H9 (cell line): ENCODE measurements at regions not wholly inside any gene's neighbourhood (a gene's known extent, or its start where the extent isn't known, plus 50 kb on each side); places are given as distances from the start of the nearest gene placed in this dataset.

Experiments
- DNase-seq: peaks from one replicate; pipeline ENCODE4 v3.0.0-alpha.2; 2017
- H2AFZ ChIP-seq: one replicate; pipeline ENCODE4 v1.6.1; 2013; ENCODE audit warnings: mild to moderate bottlenecking, low read length, control low read depth, moderate library complexity
- H2AK5ac ChIP-seq: 2 replicates; pipeline ENCODE4 v1.6.1; 2013; ENCODE audit warnings: low read length, control low read depth, mixed read lengths; ENCODE audit not compliant: insufficient read length
- H2BK120ac ChIP-seq: one replicate; pipeline ENCODE4 v1.6.1; 2013; ENCODE audit warnings: low read depth, mild to moderate bottlenecking, low read length, control low read depth, inconsistent platforms; ENCODE audit not compliant: poor library complexity, severe bottlenecking
- H2BK12ac ChIP-seq: 2 replicates; pipeline ENCODE4 v1.6.1; 2013; ENCODE audit warnings: low read length, control low read depth, mixed read lengths, low read depth; ENCODE audit not compliant: insufficient read length
- H2BK15ac ChIP-seq: 2 replicates; pipeline ENCODE4 v1.6.1; 2013; ENCODE audit warnings: low read depth, low read length, control low read depth
- H2BK20ac ChIP-seq: one replicate; pipeline ENCODE4 v1.6.1; 2013; ENCODE audit warnings: low read depth, mild to moderate bottlenecking, low read length, control low read depth, inconsistent platforms; ENCODE audit not compliant: poor library complexity, severe bottlenecking
- H2BK5ac ChIP-seq: 2 replicates; pipeline ENCODE4 v1.6.1; 2013; ENCODE audit warnings: low read length, control low read depth, mixed read lengths; ENCODE audit not compliant: insufficient read length
- H3K14ac ChIP-seq: 2 replicates; pipeline ENCODE4 v1.6.1; 2013; ENCODE audit warnings: low read length, control low read depth; ENCODE audit not compliant: insufficient read depth
- H3K18ac ChIP-seq: 2 replicates; pipeline ENCODE4 v1.6.1; 2013; ENCODE audit warnings: low read depth, mild to moderate bottlenecking, mixed read lengths, low read length, control low read depth; ENCODE audit not compliant: insufficient read length
- H3K23ac ChIP-seq: 2 replicates; pipeline ENCODE4 v1.6.1; 2013; ENCODE audit warnings: low read length, control low read depth, mixed read lengths, low read depth; ENCODE audit not compliant: insufficient read length
- H3K23me2 ChIP-seq: 2 replicates; pipeline ENCODE4 v1.6.1; 2013; ENCODE audit warnings: low read depth, mild to moderate bottlenecking, mixed read lengths, low read length, control low read depth; ENCODE audit not compliant: insufficient read length, poor library complexity, severe bottlenecking
- H3K27ac ChIP-seq: 2 replicates; pipeline ENCODE4 v1.5.1; 2013; ENCODE audit warnings: low read length, control low read depth, mixed read lengths, low read depth; ENCODE audit not compliant: insufficient read length
- H3K27me3 ChIP-seq: 2 replicates; pipeline ENCODE4 v1.6.1; 2013; ENCODE audit warnings: low read length, control low read depth, inconsistent platforms; ENCODE audit not compliant: insufficient read depth
- H3K4ac ChIP-seq: 2 replicates; pipeline ENCODE4 v1.6.1; 2013; ENCODE audit warnings: low read depth, mild to moderate bottlenecking, control low read depth, inconsistent platforms, low read length, moderate library complexity
- H3K4me1 ChIP-seq: 2 replicates; pipeline ENCODE4 v1.6.1; 2013; ENCODE audit warnings: low read length, control low read depth, inconsistent platforms; ENCODE audit not compliant: insufficient read depth
- H3K4me2 ChIP-seq: 2 replicates; pipeline ENCODE4 v1.6.1; 2013; ENCODE audit warnings: low read length, control low read depth, mixed read lengths; ENCODE audit not compliant: insufficient read length, insufficient read depth
- H3K56ac ChIP-seq: 2 replicates; pipeline ENCODE4 v1.6.1; 2013; ENCODE audit warnings: low read depth, mild to moderate bottlenecking, mixed read lengths, low read length, control low read depth; ENCODE audit not compliant: insufficient read length
- H3K79me1 ChIP-seq: 2 replicates; pipeline ENCODE4 v1.6.1; 2013; ENCODE audit warnings: low read depth, mild to moderate bottlenecking, moderate library complexity, low read length, control low read depth, inconsistent platforms; ENCODE audit not compliant: insufficient read depth, poor library complexity, severe bottlenecking
- H3K79me2 ChIP-seq: 2 replicates; pipeline ENCODE4 v1.6.1; 2013; ENCODE audit warnings: low read length, control low read depth, inconsistent platforms; ENCODE audit not compliant: insufficient read depth
- H3K9ac ChIP-seq: 2 replicates; pipeline ENCODE4 v1.6.1; 2013; ENCODE audit warnings: low read length, control low read depth, mixed read lengths; ENCODE audit not compliant: insufficient read length; ENCODE audit errors: extremely low read depth
- H3K9me3 ChIP-seq: one replicate; pipeline ENCODE4 v1.6.1; 2013; ENCODE audit warnings: low read depth, low read length, inconsistent platforms; ENCODE audit not compliant: control insufficient read depth
- H3T11ph ChIP-seq: one replicate; pipeline ENCODE4 v1.6.1; 2013; ENCODE audit warnings: mild to moderate bottlenecking, low read length, control low read depth, inconsistent platforms
- H4K20me1 ChIP-seq: one replicate; pipeline ENCODE4 v1.6.1; 2013; ENCODE audit not compliant: control insufficient read depth, insufficient read length, insufficient read depth
- H4K5ac ChIP-seq: 2 replicates; pipeline ENCODE4 v1.6.1; 2013; ENCODE audit warnings: low read depth, mild to moderate bottlenecking, mixed read lengths, low read length, control low read depth; ENCODE audit not compliant: insufficient read length
- H4K8ac ChIP-seq: replicated peaks from 2 replicates; pipeline ENCODE4 v1.6.1; 2013; ENCODE audit warnings: low read length, control low read depth, mixed read lengths, low read depth; ENCODE audit not compliant: insufficient read length
- H4K91ac ChIP-seq: 2 replicates; pipeline ENCODE4 v1.6.1; 2013; ENCODE audit warnings: low read depth, mild to moderate bottlenecking, moderate library complexity, mixed read lengths, low read length, control low read depth; ENCODE audit not compliant: insufficient read length
- H3K27ac Mint-ChIP-seq, 3 experiments: 2 replicates in 2 of 3; 3 replicates in 1 of 3; pipeline ENCODE4 v1.8.0; 2020 to 2021; ENCODE audit warnings: mixed read lengths in 3 of 3, mild to moderate bottlenecking in 1 of 3, moderate library complexity in 1 of 3
- H3K27me3 Mint-ChIP-seq: 2 replicates; pipeline ENCODE4 v1.8.0; 2021; ENCODE audit warnings: low read depth, mild to moderate bottlenecking, moderate library complexity, mixed read lengths
- H3K36me3 Mint-ChIP-seq, 3 experiments: 2 replicates in 2 of 3; 3 replicates in 1 of 3; pipeline ENCODE4 v1.8.0; 2020 to 2021; ENCODE audit warnings: low read depth in 3 of 3, mixed read lengths in 3 of 3; ENCODE audit not compliant: insufficient read depth in 1 of 3
- H3K4me1 Mint-ChIP-seq, 2 experiments: 2 replicates each; pipeline ENCODE4 v1.8.0; 2020; ENCODE audit warnings: mixed read lengths in 2 of 2
- H3K4me3 Mint-ChIP-seq, 2 experiments: 2 replicates in 1 of 2; 3 replicates in 1 of 2; pipeline ENCODE4 v1.8.0; 2020 to 2021; ENCODE audit warnings: mild to moderate bottlenecking in 2 of 2, mixed read lengths in 2 of 2, moderate library complexity in 1 of 2
- H3K9me3 Mint-ChIP-seq, 2 experiments: 2 replicates in 1 of 2; 3 replicates in 1 of 2; pipeline ENCODE4 v1.8.0; 2020; ENCODE audit warnings: mild to moderate bottlenecking in 2 of 2, mixed read lengths in 2 of 2, moderate library complexity in 1 of 2
- WGBS: extraction: QIAGEN DNeasy Blood & Tissue Kit; methylation state at CpG from one replicate; pipeline ENCODE4 v1.1.7; 2013; ENCODE audit warnings: missing lambda C conversion rate, low lambda C conversion rate, mixed read lengths; ENCODE audit not compliant: insufficient read length; ENCODE audit errors: extremely low coverage; 5-methylcytosine and 5-hydroxymethylcytosine counted together
- TF ChIP-seq, protein P1 (sequence below): fragments of 200-600 bp; sonication (generic); conservative IDR thresholded peaks from 3 replicates; pipeline ENCODE4 v1.8.0; 2021; ENCODE audit warnings: antibody characterized with exemption, mild to moderate bottlenecking

DNA sequence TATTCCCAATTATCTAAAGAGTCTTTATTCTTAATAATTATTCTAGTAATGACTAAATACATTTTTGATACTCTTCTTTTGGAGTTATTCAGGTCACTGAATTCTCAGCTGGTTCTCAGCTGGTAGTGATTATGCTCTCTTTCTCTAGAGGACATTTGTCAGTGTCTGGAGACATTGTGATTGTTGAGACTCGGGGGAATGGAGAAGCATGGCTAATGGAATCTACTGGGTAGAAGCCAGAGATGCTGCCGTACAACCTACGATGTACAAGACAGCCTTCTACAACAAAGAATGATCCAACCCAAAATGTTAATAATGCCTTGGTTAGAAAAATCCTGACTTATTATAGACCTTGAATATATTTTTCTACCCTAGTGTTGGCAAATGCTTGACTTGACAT, 149.2 kb upstream of the ANKRD50 start:
- Mint-ChIP-seq H3K36me3 (no peaks in the 10 kb centered on the region; a peak in 1 of 7 replicates), H3K9me3 (no peaks in the 10 kb centered on the region), H3K4me3 (no peak overlapping the region), H3K27ac (no peak overlapping the region), H3K4me1 (peaks cover 0 to 3% of the 10 kb centered on the region in 2 experiments; a peak in 1 of 4 replicates), H3K27me3 (no peaks in the 10 kb centered on the region)
- no peaks in the 10 kb centered on the region for H3K23me2 ChIP-seq
- no peak overlapping the region for H2AFZ ChIP-seq
- no peak overlapping the region for H4K5ac ChIP-seq
- no peak overlapping the region for H3K56ac ChIP-seq
- no peaks in the 10 kb centered on the region for H3K9me3 ChIP-seq
- H3K27me3 ChIP-seq: no peaks in the 10 kb centered on the region
- no peak overlapping the region for H3K4ac ChIP-seq
- H3K79me2 ChIP-seq: no peaks in the 10 kb centered on the region
- H2BK20ac ChIP-seq: no peak overlapping the region
- no peaks in the 10 kb centered on the region for H3K79me1 ChIP-seq
- no peak overlapping the region for H3K23ac ChIP-seq
- no peaks in the 10 kb centered on the region for H4K20me1 ChIP-seq
- no peak for DNase-seq
- no peak overlapping the region for H3K9ac ChIP-seq
- no peak overlapping the region for H2BK120ac ChIP-seq
- H3K18ac ChIP-seq: no peak overlapping the region
- no peak overlapping the region for H4K8ac ChIP-seq
- H3K14ac ChIP-seq: no peak overlapping the region
- H4K91ac ChIP-seq: no peak overlapping the region
- H3K4me1 ChIP-seq: no peaks in the 10 kb centered on the region
- H3K4me2 ChIP-seq: no peak overlapping the region
- H2BK5ac ChIP-seq: no peak overlapping the region
- WGBS: no CpG with 5 or more reads among the region's 3 CpGs
- H3T11ph ChIP-seq: no peak overlapping the region
- no peak overlapping the region for H2BK15ac ChIP-seq
- H2AK5ac ChIP-seq: no peak overlapping the region
- H2BK12ac ChIP-seq: no peak overlapping the region
- no peak overlapping the region for H3K27ac ChIP-seq
- TF ChIP-seq, protein P1, sequence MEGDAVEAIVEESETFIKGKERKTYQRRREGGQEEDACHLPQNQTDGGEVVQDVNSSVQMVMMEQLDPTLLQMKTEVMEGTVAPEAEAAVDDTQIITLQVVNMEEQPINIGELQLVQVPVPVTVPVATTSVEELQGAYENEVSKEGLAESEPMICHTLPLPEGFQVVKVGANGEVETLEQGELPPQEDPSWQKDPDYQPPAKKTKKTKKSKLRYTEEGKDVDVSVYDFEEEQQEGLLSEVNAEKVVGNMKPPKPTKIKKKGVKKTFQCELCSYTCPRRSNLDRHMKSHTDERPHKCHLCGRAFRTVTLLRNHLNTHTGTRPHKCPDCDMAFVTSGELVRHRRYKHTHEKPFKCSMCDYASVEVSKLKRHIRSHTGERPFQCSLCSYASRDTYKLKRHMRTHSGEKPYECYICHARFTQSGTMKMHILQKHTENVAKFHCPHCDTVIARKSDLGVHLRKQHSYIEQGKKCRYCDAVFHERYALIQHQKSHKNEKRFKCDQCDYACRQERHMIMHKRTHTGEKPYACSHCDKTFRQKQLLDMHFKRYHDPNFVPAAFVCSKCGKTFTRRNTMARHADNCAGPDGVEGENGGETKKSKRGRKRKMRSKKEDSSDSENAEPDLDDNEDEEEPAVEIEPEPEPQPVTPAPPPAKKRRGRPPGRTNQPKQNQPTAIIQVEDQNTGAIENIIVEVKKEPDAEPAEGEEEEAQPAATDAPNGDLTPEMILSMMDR: no peak
